Stimulated activated CD4-positive, alpha-beta T cell treated with anti-CD3 and anti-CD28 coated beads, Interleukin-4, amount 100 ng/mL, for 48 hours (primary cell): ENCODE measurements at regions not wholly inside any gene's neighbourhood (a gene's known extent, or its start where the extent isn't known, plus 50 kb on each side); places are given as distances from the start of the nearest gene placed in this dataset.

Experiments
- DNase-seq, 2 donors: peaks; one replicate each; pipeline ENCODE4 v3.0.0-alpha.2; 2020; ENCODE audit warnings: low read depth in 2 of 2

DNA sequence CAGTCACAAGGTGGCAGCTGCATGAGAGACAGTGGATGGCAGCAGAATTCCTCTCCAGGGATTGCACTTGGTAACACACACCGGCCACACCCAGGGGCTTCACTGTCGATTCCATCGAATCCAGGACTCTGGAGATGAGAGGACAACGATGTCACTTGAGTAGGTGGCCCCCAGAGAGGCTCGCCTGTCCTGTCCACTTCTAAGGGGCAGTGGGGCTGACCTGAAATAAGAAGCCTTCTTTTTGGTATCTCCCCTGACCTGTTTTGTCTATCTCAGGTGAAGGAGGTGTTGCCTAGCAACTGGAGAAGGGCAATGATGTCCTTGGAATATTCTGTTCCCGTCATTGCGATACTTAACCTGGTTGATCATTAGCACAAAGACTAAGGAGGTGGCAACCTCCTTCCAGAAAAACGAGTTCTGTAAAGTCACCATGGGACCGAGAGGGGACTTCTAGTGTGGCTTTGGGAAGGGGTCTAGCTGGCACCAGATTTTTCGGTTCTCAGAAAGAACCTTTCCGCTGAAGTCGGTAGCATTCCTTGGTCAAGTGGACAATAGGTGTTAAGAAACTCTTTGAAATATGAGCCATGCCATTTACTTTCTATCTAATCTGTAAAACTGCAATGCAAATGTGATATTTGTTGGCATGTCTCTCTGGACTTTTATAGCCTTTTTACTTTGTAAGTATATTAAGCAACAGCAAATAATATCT is 85.2 kb upstream of the TMPRSS2 start:
- no peak for DNase-seq

DNA sequence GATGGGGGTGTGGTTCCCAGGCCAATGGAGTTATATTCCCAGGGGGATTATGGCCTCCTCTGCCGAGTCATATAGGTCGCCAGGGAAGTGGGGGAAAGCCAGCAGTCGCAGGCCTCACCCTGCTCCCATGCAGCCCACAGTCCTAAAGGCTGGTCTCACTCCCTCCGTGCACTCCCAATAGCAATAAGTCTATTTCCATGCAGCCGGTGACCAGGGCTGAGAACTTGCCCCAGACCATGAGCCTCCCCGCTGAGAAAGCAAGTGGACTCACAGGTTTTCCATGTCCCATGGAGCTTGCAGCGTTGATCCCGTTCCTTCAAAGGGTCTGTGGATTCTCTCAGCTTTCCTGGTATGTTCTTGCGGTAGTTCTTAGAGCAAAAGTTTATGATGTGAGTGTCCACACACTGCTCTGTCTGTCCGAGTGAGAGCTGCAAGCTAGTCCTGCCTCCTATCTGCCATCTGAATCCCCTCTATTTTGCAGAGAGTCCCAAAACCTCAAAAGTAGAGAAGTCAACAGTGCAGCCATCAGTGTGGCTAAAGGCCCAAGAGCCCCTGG is 81.7 kb upstream of the TMPRSS2 start:
- DNase-seq = no peak

DNA sequence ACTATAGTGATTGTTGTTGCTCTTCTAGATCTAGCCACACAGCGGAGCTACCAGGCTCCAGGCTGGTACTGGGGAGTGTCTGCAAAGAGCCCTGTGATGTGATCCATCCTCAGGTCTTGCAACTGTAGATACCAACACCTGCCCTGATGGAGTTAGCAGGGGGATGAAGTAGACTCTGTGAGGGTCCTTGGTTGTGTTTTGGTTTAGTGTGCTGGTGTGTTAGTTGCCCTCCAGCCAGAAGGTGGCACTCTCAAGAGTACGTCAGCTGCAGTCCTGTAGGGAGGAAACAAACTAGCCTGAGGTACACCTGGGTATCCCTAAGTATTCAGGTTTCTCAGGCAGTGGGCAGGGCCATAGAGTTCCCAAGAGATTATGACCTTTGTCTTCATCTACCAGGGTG is 81.2 kb upstream of the TMPRSS2 start:
- no peak for DNase-seq

DNA sequence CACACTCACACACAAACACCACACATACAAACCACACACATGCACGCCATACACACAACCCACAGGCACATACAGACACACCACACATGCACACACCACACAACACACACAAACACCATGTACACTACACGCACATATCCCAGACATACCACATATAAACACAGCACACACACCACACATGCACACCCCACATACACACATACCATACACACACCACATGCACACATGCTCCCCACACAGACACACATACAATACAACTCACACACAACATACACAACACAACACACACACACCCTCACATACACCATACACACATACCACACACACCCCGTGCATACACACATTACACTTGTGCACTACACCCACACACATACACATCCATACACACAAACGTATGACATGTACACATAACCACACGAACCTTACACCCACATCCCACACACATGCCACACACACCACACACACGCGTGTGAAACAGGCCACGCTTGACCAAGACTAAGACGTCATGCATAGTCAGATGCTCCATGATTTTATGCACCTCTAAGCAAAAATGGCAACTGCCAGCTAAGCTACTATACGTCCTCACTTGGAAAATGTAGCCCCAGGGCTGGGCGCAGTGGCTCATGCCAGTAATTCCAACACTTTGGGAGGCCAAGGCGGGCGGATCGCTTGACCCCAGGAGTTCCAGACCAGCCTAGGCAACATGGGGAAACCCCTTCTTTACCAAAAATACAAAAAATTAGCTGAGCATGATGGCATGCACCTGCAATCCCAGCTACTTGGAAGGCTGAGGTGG is 77.4 kb upstream of the TMPRSS2 start:
- DNase-seq = no peak

DNA sequence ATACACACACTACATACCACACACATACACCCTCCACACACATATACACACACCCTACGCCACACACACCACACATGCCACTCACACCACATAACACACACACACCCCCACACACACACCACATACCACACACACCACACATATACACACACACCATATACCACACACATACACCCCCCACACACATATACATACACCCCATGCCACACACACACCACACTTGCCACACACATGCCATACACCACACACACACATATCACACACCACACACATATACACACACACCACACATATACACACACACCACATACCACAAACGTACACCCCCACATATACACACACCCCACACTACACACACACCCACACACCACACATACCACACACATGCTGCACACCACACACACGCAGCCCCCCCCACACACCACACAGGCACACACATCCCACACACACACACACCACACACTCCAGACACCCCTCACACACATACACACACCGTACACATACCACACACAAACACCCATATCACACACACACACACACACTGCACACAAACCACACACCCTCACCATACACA is 76.7 kb upstream of the TMPRSS2 start:
- DNase-seq = no peak

DNA sequence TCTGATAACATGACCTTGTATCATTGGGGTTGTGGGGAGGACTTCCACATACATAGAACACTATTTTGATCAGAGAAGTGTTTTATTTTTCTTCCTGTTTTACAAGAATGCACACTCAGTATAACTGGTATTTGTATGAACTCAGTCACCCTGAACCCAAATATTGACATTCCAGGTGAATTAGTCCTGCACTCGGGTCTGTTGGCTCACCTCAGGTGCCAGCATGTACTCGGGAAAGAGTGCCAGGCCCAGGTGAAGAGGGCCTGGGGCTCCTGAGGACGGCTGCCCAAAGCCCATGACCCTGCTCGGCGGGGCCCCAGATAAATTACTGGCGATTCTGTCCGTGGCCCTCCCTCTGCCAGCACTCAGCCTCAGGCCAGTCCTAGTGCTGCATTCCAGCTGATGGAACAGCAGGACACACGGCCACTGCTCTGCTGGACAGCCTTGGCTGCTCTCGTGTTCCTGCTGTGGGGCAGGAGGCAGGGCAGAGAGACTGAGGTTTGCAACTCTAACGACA is 75.4 kb upstream of the TMPRSS2 start:
- no peak for DNase-seq

DNA sequence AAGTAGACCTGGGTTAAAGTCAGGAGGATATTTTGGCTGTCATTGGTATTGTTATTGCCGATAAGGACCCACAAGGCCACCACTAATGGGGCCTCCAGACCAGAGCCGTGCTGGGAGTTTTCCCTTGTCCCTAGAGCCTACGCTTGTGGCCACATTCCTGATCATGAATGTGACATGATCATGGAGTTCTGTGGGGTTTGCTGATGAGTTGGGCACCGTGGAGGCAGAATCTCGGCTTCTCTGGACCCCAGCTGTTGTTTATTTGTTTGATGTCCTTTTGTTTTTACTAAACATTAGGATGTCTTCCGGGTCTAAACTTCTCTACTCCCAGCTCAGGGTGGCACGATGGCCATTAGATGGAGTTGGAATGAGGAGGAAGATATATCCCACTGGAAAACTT is 74.9 kb upstream of the TMPRSS2 start:
- no peak for DNase-seq

DNA sequence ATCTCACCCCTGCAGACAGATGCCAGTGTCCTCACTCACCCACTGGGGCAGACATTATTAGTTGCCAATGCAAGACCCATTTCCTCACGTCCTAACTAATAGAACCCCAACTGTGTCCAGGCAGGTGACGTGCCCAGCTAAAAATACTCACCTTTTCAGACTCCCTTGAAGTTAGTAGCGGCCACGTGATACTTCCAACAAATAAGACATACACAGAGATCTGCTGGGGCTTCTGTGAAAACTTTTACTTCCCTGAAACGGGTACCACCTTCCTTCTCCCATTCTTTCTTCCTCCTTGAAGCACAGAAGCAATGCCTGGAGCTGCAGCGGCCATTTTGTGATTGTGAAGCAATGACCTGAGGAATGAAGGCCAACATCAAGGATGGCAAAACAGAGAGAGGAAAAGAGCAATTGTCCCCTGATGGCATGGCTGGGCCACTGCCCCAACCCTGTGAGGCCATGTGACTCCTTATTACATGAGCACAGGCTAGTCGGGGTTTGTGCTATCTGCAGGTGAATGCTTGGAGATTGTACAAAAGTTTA is 74.4 kb upstream of the TMPRSS2 start:
- DNase-seq = no peak

DNA sequence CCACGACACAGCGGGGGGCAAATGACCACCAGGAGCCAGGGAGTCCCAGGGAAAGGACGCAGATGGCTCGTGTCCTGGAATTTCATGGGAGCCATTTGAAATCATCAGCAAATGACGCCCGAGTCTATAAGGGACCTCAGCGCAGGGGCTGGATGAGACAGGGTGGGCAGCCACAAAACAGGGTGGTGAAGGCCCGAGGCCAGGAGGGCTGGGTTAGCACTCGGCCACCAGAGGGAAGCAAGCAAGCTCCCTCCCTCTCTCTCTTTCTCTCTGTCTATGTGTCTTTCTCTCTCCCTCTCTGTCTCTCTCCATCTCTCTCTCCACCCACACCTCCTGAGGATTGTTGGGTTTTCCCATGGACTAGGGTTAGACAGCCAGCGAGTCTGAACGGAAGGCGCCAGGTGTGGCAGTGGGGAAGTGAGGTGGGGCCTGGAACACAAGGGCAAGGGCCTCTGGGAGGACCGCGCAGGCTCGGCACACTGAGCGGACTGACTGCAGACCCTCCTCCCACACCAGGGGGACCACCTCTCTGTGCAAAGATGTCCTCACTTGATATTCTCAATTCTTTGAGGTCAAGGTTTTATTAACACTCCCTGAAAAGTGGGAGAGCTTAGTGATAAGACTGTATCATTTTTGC is 73.8 kb upstream of the TMPRSS2 start:
- no peak for DNase-seq

DNA sequence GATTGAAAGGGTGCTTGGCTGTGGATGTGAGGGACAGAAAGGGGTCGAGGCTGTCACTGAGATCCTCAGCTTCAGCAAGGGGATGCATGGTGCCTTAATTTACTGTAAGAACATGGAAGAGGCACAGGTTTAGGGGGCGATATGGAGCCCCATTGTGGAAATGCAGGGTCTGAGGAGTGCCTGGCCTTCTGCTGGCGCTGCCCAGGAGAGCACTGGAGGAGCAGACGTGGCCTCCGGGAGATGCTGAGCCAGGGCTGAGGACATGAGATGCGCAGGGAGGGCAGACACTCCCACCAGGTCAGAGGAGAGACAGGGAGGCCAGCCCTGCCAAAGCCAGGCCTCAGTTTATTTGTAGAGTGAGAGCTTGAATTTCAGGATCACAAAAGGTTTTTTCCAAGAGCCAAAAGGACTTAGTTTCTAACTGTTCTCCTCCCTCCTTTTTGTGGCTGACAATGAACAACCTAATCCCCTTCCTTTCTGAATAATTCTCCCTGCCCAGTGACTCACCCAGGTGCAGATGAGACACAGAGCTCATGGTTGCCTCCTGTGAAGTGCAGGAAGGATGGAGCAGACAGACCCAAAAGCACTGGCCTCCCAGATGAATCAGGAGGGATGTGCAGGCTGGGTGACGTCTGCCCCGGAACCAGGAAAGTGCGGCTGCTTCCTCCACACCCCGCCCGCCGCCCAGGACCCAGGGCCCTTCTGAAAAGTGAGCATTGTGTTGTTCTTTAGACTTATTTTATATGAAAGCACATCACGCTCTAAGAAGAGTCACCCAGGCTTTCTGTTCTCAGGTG is 73.0 kb upstream of the TMPRSS2 start:
- DNase-seq = no peak

DNA sequence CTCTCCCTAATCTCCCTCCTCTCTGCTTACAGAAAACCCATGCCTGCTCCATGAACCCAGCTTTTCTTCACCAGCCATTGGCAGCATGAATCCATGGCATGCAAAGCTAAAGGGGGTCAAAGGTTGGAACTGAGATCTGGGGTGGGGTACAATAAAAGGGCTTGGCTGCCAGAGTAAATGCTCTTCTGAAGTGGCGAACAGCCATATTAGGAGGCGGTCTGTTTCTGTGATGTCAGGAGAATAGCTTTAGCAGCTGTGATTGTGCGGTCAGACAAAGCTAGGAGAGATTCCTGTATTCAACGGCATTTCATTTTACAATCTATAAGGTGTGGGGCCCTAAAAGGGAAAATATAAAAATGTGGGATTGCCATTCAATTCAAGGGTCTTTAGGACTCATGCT is 71.7 kb upstream of the TMPRSS2 start:
- DNase-seq = no peak

DNA sequence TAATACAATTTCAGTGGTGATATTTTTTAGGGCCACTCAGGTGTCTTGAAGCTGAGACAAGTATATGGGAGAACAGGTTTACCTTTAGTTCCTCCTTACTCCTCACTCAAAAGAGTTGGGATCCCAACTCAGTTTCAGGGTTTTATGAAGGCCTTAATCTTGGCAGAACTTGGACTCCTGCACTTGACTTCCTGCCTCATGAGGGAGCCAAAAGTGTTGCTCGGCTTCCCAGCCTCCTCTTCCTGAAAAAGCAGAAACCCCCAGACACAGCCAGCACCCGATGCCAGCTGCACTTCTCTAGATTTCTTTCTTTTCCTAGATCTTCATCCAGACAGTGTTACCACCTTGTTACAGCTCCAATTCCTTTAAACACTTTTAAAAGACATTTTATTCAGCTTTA is 70.8 kb upstream of the TMPRSS2 start:
- no peak for DNase-seq

DNA sequence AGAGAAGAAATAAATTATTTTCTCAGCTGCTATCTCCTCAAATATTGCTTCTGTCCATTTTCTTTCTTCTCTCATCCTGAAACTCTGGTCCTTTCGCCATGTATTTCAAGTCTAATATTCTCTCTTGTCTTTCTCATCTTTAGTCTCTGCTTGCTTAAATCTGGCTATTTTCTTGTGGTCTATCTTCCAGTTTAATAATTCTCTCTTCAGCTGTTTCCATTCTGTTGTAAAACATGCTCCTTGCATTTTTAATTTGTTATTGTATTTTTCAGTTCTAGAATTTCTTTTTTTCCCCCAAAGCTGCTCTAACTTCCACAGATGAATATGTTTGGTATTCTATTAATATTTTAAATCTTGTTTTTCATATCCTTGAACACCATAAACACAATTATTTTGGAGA is 70.1 kb upstream of the TMPRSS2 start:
- no peak for DNase-seq

DNA sequence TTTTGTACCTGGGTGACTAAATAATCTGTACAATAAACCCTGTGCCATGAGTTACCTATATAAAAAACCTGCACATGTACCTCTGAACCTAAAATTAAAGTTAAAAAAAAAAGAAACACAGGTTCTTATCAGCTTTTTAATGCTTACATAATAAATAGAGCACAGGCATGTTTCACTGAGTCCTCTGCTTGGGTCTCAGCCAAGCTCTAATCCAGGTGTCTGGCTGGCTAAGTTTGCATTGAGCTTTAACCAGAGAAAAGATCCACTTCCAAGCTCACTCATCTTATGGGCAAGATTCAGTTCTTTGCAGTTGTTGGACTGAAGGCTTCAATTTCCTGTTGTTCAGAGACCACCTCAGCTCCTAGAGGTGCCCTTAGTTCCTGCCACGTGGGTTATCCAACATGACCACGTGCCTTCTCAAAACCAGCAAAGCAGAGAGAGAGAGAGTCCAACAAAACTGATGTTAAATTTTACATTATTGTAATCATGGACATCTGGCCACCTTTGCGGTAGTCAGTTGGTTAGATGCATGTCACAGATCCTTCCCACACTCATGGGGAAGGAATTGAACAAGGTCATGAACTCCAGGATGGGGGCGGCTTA is 68.2 kb upstream of the TMPRSS2 start:
- no peak for DNase-seq

DNA sequence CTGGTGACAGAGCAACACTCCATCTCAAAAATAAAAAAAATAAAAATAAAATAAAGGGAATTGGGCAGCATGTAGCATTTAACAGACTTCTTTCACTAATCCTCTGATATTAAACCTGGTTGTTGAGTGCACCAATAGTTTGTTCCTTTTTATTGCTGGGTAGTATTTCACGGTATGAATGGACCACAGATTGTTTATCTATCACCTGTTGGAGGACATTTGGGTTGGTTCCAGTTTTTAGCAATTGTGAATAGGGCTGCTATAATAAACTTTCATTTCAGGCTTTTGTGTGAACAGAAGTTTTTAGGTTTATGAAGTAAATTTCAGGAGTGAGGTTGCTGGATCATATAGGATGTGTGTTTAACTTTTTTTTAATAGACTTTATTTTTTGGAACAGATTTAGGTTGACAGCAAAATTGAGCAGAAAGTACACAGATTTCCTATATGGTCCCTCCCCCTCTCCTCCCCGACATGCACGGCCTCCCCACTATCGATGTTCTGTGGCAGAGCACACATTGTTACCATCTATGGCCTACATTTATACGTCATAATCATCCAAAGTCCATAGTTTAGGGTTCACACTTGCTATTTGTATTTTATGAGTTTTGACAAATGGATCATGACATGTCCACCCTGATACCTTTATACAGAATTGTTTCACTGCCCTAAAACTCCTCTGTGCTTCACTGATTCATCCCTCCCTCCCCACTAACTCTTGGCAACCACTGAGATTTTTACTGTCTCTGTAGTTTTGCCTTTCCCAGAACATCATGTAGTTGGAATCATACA is 66.1 kb upstream of the TMPRSS2 start:
- no peak for DNase-seq

DNA sequence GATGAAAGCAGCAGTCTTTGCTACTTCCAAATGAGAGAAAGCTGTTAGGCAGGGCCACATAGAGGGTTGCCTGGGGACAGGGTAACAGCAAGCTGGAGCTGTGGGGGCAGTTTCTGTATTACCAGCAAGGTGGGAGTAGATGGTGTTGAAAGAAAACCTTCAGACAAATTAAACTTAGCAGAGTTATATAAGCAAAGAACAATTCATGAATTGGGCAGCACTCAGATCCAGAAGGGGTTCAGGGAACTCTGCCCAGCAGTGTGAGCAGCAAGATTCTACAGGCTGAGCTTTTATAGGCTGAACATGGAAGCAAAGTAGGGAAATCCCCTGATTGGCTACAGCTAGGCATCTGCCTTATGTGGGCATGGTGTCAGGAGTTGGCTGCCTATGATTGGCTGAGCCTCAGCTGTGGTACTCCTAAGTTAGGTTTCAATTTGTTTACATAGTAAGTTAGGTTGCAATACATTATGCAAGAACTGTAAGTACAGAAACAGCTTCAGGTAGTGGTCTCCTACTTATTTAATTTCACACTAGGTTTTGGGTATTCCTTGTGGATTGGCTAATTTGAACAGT is 64.1 kb upstream of the TMPRSS2 start:
- DNase-seq = no peak

DNA sequence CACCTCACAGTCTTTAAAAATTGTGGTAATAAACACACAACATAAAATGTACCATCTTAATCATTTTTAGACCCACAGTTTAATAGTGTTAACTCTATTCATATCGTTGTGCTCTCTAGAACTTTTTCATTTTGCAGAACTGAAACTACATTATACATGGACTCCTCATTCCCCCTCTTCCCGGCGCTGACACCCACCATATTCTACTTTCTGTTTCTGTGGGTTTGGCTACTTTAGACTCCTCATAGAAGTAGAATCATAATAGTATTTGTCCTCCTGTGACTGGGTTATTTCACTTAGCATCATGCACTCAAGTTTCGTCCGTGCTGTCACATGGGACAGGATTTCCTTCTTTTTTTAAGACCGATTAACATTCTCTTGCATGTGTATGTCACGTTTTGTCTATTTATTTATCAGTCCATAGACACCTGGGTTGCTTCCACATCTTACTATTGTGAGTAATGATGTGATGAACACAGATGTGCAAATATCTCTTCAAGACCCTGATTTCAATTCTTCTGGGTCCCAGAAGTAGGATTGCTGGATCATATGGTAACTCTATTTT is 62.9 kb upstream of the TMPRSS2 start:
- DNase-seq = no peak

DNA sequence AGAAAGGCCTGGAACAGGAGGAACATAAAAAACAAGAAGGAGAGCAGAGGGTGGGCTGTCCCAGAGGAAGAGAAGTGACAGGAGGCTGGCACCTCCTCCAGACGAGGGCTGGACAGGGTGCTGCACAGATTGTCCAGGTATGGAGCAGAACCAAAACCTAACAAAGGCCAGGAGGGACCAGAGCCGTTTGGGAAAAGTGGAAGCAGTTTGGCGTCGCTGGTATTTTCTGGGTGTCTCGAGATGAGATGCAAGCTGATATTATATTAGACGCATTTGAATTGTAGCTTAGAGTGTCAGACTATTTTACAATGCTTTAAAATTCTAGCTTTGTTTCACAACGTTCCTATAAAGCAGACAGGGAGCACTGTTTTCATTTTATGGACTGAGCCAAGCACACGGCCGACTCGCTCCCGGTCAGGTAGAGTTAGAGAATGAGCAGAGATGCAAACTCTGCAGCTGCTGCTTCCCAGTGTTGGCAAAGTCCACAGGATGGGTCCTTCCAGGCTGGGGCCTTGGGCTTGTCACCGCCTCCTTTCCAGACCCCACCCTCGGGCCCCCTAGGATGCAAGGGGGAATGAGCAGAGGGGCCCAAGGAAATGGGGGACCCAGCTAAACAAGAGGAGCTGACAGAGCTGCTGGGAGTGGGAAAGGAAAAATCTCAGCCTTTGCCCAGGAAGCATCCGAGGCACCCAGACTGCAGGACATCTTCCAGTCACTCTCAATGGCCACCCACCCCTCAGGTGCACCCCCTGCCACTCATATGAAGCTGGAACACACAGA is 60.8 kb upstream of the TMPRSS2 start:
- DNase-seq = no peak
